Brain microvascular endothelial cell (primary cell): ENCODE measurements at regions not wholly inside any gene's neighbourhood (a gene's known extent, or its start where the extent isn't known, plus 50 kb on each side); places are given as distances from the start of the nearest gene placed in this dataset.

ENCODE experiments used
- DNase-seq: peaks from one replicate; pipeline ENCODE4 v3.0.0-alpha.2; 2020
- H3K27ac ChIP-seq: fragments of 250-450 bp; sonication (Bioruptor Pico); 2 replicates; pipeline ENCODE4 v1.5.1; 2020; ENCODE audit warnings: mild to moderate bottlenecking, moderate library complexity
- H3K27me3 ChIP-seq: fragments of 250-450 bp; sonication (Bioruptor Pico); replicated peaks from 2 replicates; pipeline ENCODE4 v1.5.1; 2020; ENCODE audit warnings: mild to moderate bottlenecking
- H3K36me3 ChIP-seq: fragments of 250-450 bp; sonication (Bioruptor Pico); replicated peaks from 2 replicates; pipeline ENCODE4 v1.5.1; 2020; ENCODE audit warnings: mild to moderate bottlenecking
- H3K4me3 ChIP-seq: 2 replicates; pipeline ENCODE4 v1.5.1; 2011; ENCODE audit warnings: low read depth, mild to moderate bottlenecking, control low read depth, low read length, moderate library complexity
- CTCF ChIP-seq: IDR thresholded peaks from 2 replicates; pipeline ENCODE4 v1.5.1; 2011; ENCODE audit warnings: low read depth, mild to moderate bottlenecking, moderate library complexity, low read length, control low read depth, inconsistent platforms; ENCODE audit errors: missing control alignments
- in situ Hi-C: cut with HindIII; loops from 2 replicates; pipeline ENCODE4 v1.10.0; 2017; ENCODE audit warnings: low sequenced_read_pairs, low pct_ligation_motif_present

GRCh38 chr4:101556842-101557241 lies 209.5 kb upstream of the PPP3CA start:
- in situ Hi-C loops = no loop called here
- Histone ChIP-seq H3K27ac (no peak overlapping the region), H3K4me3 (no peak overlapping the region), H3K36me3 (no peaks in the 10 kb centered on the region), H3K27me3 (no peaks in the 10 kb centered on the region)
- no peak for TF ChIP-seq CTCF
- no peak for DNase-seq

GRCh38 chr4:101555341-101555880 lies 208.1 kb upstream of the PPP3CA start:
- in situ Hi-C loops = no loop called here
- no peak for DNase-seq
- Histone ChIP-seq H3K36me3 (no peaks in the 10 kb centered on the region), H3K4me3 (no peak overlapping the region), H3K27ac (no peak overlapping the region), H3K27me3 (no peaks in the 10 kb centered on the region)
- TF ChIP-seq CTCF = no peak

GRCh38 chr4:101540336-101540735 lies 193.0 kb upstream of the PPP3CA start:
- H3K36me3 ChIP-seq = no peaks in the 10 kb centered on the region
- no peak for DNase-seq
- H3K4me3 ChIP-seq = no peak overlapping the region
- H3K27ac ChIP-seq = no peak overlapping the region
- in situ Hi-C loops = no loop called here
- no peaks in the 10 kb centered on the region for H3K27me3 ChIP-seq
- TF ChIP-seq CTCF = no peak

GRCh38 chr4:101528526-101528925 lies 181.2 kb upstream of the PPP3CA start:
- Histone ChIP-seq H3K4me3 (no peak overlapping the region), H3K27me3 (no peaks in the 10 kb centered on the region), H3K27ac (no peak overlapping the region), H3K36me3 (no peaks in the 10 kb centered on the region)
- no peak for DNase-seq
- in situ Hi-C loops = no loop called here
- no peak for TF ChIP-seq CTCF

GRCh38 chr4:101527188-101527587 lies 179.9 kb upstream of the PPP3CA start:
- no peak for TF ChIP-seq CTCF
- H3K27ac ChIP-seq = no peak overlapping the region

GRCh38 chr4:101515566-101515965 lies 168.2 kb upstream of the PPP3CA start:
- Histone ChIP-seq H3K27ac (no peak overlapping the region), H3K4me3 (no peak overlapping the region), H3K36me3 (no peaks in the 10 kb centered on the region), H3K27me3 (no peaks in the 10 kb centered on the region)
- in situ Hi-C loops = no loop called here
- DNase-seq = no peak
- no peak for TF ChIP-seq CTCF

More at GRCh38 chr4:101527188-101527587, 179.9 kb upstream of the PPP3CA start:
- Histone ChIP-seq H3K36me3 (no peaks in the 10 kb centered on the region), H3K4me3 (no peak overlapping the region), H3K27me3 (no peaks in the 10 kb centered on the region)
- in situ Hi-C loops = no loop called here
- DNase-seq = no peak
